H4 (cell line): ENCODE measurements at regions not wholly inside any gene's neighbourhood (a gene's known extent, or its start where the extent isn't known, plus 50 kb on each side); places are given as distances from the start of the nearest gene placed in this dataset.

Source experiments
- DNase-seq: peaks from one replicate; pipeline ENCODE4 v3.0.0-alpha.2; 2015; ENCODE audit warnings: low spot score

DNA sequence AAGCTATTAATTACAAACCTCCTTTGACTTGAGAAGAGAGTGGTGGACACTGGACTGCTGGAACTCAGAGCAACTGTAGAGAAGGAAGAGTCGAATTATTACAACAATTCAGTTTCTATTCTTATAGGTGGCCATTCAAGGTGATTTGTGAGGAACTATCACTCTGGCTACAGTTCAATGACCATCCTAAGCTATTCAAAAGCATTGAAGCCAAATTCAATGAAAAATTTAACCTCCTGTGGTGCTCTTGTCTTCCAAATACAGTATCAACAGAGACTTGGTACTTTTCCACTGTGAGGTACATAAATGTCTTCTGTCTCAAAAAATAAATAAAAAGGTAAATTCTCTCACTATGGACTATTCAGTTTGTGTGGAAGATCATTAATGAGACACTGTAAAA is 513.3 kb upstream of the SEMA6D start:
- DNase-seq, result no peak

DNA sequence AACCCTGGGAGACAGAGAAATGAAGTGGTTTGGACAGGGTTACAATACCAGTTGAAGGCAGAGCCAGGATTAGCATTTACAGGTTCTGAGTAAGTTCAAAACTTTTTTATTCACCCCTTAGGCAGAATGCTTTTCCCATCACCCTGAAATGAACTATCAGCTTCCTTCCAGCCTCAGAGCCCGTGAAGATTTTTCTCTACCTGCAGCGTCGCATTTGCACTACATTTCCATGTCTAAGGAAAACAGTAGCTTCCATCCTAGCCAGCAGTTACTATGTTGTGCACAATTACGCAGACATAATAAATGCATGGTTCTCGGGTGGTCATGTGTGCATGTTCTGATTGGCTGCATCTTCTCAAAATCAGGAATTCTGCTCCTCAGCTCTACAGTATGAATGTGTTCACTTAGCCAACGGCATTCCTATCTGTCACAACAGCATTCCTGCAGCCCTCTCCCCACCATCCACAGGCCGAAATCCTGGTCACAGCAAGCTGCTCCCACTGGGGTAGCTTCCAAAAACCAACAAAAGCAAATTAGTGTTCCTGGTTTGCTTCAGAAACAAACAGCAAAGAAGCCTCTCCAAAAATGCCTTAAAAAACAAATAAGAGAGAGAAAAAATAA is 510.8 kb upstream of the SEMA6D start:
- no peak for DNase-seq

DNA sequence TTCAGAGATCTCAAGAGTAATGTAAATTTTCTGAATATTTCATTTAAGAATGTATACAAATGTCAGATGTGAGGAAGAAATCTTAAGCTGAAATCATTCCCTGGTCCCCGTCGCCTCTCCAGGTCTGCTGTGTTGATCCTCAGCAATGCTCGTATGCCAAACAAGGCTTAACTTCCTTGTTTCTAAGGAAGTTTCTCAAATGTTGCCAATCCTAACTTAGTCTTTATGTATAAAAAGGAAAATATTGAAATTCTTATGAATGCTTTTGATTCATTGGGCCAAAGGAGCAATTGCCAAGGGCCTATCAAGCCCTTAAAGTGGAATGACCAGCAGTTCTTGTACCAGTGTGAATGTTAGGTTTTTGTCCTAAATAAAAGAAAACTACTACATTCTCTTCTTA is 507.7 kb upstream of the SEMA6D start:
- no peak for DNase-seq

DNA sequence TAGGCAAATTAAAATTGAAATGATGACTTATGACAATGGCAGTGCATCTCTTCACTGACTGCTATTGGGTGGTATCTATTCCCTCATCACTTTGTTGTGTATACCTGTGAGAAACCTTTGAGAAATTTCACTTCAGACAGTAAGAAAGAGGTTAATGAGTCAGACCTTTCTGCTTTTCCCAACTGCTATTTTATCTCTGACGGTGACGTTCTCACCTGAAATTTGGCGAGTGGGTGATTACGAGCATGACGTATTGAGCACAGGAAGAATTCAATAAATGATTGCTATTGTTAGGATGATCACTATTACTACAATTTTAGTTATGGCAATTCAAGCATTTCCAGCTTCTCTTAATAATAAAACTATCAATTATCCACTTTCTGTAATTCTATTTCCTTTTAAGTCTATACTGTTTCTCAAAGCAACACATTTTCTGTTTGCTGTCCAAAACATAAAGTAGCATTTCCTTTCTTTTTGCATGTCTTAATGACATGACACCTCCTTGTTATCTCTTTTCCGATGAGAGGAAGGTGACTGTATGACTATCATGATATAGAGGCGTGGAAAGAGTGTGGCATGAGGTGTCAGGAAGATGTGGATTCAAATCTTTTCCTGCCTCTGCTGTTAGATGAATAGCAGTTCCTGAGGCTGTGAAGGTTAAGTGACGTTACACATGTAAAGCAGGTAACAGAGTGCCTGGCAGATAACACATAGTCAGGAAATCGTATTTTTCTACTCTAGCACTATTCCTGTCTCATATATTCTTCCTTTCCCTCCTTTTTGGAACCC is 504.9 kb upstream of the SEMA6D start:
- no peak for DNase-seq

DNA sequence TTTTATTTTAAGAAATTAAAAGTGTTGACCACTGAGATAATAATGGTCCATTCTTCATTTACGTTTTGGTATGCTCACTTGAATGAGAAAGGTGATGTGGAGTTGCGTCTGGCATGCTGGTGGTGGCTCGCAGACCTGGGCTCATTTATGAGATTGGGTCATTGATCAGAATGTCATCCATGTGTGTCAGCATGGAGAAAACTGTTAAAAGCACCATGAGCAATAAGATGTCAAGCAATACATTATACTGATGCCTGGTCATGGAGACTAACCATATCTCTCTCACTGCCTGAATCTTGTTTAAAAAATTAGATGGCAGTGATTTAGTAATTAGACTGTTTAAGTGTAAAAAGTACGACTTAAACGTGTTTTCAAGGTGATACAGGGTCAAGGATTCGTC is 503.4 kb upstream of the SEMA6D start:
- no peak for DNase-seq

DNA sequence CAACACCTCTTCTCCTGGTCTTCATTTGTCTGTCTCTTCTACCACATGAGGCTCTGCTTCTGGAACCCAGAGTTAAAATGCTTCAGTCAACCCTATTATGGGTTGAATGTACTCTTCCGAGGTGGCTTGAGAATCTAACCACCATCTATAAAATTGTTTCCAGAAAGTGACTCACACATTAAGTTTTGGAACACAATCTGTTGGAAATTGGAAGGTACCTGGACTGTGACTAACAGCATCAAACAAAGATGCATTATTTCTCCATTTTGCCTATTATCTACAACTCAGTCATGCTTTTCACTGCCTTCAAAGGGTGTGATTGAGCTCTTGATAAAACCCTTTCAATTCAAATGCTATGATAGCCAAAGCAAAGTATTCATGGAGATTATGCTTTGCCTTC is 499.0 kb upstream of the SEMA6D start:
- DNase-seq, result no peak

DNA sequence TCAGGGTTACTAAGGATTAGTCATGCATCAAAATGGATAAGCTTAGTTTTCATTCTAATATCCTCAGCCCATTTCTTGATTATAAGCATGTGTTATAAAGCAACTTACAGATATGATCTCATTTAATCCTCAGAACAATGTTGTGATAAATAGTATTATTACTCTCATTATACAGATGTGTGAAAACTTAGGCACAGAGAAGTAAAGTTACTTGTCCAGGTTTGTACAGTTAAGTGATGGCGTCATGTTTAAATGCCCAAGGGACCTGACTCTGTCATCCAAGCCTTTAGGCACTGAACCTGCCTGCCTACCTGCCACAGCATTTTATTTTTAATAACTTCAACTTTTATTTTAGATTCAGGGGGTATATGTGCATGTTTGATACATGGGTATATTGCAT is 472.9 kb upstream of the SEMA6D start:
- DNase-seq, result no peak

DNA sequence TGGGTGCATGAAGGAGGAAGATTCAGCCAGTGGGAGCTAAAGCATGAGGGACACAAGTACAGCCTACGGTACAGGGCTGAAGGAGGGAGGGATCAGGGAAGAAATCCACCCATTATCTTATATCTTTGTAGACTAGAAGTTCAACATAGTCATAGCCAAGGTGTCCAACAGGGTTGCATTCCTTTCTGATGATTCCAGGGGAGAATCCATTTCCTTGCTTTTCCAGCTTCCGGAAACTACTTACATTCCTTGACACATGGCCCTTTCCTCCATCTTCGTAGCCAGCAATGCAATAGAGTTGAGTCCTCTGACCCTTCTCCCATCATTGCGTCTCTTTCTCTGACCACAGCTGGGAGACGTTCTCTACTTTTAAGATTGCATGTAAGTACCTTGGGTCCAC is 471.0 kb upstream of the SEMA6D start:
- DNase-seq, result no peak

DNA sequence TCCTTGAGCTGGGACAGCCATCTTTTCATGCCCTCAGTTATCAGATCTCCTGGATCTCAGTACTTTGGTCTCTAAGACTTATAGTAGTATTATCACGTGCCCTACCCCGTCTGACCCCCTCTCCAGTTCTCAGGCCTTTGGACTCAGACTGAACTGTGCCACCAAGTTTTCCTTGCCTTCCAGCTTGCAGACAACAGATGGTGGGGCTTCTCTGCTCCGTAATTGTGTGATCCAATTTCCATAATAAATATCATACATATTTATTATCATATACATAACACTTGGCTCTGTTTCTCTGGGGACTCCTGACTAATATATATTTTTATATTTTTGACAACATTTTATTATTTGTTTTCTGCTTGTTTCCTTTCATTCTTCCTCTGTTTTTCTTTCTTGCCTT is 458.8 kb upstream of the SEMA6D start:
- no peak for DNase-seq

DNA sequence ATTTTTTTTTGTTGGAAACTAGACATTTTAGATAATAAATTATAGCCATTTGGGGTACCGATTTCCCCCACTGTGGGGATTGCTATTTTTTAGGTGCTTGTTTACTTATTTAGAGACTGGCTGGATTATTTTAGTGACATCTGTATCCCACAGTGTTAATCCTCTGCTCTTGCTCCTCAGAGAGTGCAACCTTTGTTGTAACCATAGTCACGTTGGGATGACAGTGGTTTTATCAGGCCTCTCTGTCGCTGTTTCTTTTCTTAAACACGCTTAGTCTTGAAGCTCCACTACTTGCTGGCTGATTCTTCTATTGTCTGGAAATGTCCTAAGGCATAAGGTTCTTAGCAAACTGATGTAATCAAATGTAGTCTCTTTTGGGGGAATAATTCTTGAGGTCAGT is 451.6 kb upstream of the SEMA6D start:
- no peak for DNase-seq

DNA sequence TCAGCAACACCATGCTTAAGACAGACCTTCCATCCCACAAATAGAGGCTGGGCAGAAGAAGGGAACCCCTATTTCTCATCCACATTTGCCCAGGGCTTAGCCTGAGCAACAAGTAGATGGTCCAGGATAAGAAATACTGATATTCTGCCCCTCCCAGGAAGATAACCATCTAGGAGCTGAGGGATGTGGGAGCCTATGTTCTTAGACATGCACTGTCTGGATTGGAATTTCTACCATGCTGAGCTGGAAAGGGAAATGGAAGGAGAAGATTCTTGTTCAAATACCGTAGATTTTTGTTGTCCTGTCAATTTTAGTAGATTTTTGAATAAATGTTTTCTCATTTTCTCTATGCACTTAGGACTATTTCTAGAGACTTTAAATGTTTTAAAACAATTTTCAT is 450.7 kb upstream of the SEMA6D start:
- DNase-seq, result no peak

DNA sequence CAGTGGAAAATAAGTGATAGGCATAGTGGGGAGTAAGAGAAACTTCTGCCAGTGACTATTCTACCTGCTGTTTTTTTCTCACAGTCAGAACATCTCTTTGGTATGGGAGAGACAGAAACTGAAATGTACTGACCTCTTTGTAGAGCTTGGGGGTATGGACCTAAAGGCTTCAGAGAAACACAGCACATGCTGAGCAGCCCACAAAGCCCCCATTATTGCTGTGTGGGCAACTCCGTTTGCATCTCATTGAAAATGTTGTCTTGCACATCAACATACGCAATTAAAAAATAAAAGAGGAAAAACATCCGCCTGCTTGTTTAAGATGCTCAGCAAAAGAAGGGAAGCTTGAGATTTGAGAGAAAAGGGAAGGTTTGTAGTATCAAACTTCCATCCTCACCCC is 443.4 kb upstream of the SEMA6D start:
- DNase-seq, result no peak

DNA sequence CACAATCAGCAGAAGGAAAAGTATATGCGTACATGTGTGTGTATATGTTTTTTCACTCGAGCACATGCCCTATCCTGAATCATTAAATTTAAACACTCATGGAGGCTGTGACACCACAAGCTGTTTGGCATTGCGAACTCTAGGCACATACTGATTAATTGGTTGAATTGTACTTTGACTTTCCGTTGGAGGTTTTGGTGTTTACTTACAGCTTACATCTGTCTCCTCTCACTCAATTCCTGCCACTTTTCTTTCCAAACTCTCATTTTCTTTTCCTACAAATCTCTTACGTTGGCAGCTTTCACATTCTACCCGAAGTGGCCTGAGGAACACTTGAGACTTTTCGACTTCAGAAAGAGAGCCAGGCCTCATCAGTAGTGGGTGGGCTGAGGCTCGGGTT is 434.1 kb upstream of the SEMA6D start:
- no peak for DNase-seq

DNA sequence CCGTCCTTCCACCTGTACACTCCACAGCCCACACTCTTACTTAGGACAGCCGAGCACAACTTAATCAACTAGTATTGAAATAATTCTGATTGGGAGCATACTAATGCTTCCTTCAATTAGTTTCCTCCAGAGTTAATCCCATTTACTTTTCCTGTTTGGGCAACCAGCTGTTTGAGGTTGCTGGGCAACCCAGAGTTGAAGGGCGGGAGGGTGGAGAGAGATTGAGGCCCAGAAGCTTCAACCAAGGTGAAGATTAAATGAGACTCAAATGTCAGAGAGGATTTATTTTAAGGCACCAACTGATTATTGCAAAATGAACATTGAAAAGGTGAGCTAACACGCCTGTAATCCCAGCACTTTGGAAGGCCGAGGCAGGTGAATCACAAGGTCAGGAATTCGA is 428.5 kb upstream of the SEMA6D start:
- DNase-seq, result no peak

DNA sequence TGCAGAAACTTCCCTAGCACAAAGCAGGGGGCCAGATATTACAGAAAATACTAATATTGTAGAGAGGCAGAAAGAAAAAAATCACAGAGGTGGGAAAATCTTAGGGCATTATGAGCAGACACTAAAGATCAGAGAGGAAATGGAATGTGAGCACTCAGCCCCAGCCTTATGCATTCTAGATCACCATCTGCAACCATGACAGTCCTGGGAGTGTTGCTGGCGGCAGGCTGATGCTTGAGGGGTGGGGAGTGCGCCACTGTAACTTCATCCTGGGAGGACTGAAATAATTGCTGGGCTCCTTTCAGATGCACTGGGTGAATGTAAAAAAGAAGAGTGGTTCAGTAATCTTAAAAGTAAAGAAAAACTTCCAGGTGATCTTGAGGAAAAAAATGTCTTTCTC is 427.6 kb upstream of the SEMA6D start:
- DNase-seq, result no peak

DNA sequence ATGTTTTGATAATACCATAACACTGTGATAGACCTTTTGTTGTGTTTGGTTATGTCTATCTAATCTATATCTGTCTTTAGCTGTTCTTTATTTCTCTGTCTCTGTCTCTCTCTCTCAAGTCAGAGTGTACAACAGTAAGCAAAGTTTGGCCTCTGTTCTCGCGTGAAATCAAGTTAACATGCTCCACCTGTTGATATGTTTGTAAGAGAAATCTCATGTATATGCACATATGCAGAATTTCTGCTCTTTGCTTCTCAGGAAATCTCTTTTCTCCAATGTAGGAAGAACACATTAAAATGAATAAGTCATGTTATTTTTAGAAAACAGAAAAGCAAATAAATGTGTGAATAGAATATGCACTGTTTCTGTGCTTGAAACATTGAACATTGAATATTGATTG is 425.5 kb upstream of the SEMA6D start:
- no peak for DNase-seq

DNA sequence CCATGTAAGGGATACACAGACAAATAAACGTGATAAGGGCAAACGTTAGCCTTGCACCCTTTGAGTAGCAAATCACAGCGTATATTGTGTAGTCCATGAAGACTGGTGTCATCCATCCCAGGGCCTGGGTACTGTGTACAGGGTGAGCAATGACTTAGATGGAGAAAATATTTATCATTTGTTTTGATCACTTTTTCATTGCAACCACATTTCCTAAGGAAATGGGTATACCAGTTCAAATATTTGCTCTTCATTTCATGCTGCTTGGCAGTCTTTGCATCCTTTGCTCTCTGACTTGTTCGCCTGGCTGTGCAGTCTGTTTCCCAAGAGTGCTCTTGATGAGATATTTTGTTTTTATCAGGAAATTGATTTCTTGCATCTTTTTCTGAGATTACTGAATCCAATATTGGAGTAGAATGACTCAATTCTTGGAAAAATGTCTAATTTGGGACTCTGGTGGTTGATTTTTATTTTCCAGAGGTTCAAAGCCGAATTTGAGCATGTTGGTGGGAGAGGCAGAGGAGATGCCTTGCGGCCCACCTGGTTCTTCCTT is 424.6 kb upstream of the SEMA6D start:
- no peak for DNase-seq

DNA sequence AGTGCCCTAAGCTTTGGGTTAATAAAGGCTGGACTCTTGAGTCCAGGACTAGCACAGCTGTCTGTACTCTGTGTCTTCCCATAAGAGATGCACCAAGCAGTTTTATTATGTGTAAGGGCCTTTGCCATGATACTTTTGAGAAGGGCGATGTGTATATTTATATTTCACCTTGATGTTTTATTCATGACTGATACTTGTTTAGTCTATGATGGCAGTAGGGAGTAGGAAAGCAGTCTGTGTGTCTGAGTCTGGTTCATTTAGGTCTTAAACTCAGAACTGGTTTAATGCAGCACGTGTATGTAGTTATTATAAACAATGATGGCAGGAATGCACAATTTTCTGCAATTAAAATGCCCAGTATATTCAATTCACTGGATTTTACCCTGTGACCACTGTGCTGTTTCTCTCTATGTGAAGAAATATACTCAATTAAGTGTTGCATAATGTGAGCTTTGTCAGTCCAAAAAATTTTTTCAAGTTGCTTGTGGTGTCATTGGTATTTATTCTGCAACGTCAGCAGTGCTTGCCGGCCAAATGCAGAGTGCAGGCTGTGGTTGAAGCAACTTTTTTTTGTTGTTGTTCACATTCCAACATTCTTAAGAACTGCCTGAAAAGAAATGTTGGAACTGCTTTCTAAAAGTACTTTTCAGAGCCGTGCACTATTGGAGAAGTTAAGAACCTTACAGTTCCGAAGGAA is 423.7 kb upstream of the SEMA6D start:
- DNase-seq, result peak; percentile 95

DNA sequence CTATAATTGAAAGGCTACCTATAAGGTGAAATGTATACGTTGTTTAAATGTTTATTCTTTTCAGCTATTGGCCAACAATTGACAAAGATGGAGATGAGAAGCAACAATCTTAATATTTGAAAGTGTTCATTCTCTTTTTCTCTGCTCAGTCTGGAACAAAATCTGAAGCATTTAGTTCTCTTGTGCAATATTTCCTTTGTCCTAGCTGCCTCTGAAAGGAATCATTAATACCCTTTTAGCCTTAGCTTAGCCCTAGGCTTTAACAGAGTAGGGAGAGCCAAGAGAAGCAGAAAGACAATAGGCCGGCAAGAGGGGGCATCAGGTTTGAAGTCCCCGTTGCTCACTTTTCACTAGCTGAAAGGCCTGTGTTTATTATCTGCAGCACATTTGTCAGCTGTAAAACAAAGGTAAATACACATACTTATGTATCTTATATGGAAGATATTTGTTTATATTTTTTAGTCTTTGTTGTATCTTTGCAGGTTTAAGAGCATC is 422.5 kb upstream of the SEMA6D start:
- no peak for DNase-seq

DNA sequence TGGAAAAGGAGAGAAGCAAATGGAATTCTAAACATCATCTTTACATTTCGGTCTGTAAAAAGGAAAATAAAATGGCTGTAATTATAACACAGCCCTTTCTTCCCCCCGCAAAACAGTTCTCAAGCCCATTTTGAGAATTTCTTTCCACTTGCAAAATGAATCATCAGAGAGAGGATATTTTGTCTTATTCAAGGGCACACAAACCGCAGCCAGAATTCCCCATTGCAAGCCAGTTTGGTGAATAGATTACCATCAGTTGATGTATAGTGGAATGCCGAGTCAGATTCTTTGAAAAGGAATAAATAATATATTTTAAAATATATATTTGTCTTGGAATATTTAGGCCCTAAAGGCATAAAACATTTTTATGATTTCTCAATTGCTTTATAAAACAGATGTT is 420.4 kb upstream of the SEMA6D start:
- no peak for DNase-seq

DNA sequence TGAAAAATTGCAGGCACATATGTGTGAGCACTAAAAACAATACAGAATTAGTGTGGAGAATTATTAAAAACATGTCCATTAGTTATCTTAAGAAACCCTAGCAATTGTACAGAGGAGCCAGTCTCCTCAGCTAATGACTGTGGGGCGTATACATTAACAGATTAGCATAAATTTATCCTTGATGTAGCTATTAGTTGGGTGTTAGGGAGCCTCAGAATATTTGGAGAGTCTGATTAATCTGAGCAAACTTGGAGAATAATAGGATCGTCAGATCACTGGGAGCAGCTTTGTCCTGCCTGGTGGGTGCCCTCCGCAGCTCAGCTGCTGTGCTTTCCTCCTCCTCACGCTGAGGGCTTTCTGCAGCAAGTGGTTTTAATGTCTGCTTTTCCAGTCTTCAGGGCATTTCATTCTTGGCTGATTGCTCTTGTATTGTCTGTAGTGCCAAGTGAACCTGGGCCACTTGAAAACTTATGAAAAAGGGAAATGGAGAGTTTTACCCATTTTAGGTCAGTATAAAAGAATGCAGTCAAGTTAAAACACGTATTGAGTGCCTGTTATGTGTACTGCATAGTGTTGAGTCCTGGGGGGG is 417.4 kb upstream of the SEMA6D start:
- DNase-seq, result no peak

DNA sequence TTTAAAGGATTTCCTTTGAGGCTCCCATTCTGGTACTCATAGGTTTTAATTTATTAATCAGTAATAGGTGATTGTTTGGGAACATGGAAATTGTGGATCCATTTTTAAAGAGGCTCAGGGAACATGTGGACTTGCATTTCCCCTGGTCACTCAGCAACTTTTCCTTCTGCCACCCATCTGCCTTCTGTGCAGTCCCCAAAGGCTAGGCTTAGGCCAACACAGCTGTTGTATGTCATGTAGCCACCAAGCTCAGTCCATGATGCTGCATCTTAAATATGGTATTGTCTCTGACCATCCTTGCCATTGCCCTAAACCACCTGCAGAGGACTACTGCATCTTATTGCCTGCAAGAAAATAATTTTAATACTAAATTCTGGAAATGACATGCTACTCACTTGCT is 416.7 kb upstream of the SEMA6D start:
- no peak for DNase-seq
